GM21526 (cell line): ENCODE measurements at regions not wholly inside any gene's neighbourhood (a gene's known extent, or its start where the extent isn't known, plus 50 kb on each side); places are given as distances from the start of the nearest gene placed in this dataset.

ENCODE experiments used
- ATAC-seq: cut with Tn5 transposase; IDR thresholded peaks from one replicate; pipeline ENCODE4 v1.9.1; 2021; ENCODE audit warnings: moderate library complexity; ENCODE audit not compliant: unreplicated experiment, low FRiP score

DNA sequence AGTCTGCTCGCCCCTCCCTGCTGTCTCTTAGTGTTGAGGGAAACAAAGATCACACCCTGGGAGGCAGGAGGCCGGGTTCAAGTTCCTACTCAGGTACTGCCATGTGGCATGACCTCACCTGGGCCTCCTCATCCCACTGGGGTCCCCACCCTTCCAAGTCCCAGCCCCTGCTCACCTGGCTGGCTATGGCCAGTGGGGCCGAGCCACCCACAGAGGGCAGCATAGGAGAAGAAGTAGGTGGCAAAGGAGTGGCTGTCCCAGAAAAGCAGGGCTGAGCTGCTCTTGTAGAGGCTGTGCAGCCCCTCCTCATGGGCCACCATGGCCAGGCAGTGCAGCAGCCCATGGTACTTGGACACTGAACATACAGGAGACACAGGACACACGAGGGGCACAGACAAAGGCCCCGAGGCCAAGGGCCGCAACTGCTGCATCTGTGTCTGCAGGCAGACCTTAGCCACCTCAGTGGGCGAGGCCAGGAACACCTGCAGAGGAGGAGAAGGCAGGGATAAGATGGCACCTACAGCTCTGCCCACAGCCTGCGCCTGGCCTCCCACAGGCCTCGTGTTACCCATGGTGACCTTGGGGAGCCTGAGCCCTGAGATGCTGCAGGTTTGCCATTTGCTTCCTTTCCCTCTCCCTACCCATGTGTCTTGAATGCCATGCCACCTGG, 50.6 kb upstream of the MPEG1 start:
- no peak for ATAC-seq
